ENCODE measurements at regions not wholly inside any gene's neighbourhood (a gene's known extent, or its start where the extent isn't known, plus 50 kb on each side); places are given as distances from the start of the nearest gene placed in this dataset.

DNA sequence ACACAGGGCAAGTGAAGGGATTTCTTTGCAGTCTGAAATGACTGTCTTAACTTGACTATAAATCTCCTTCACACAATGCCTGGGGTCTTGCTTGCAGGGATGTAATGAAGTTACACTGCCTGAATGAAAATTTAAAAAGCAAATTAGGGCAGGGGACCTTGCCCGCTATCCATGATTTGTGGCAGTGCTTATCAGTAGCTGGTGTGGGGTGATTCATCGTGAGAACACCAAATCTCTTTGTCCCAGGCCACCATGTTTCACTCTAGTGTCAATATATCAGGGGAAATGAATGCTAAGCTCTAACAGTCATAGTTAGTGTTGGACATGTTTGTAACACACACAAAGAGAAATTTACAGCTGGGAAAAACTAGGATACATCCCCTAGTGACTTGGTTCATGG lies 713.7 kb upstream of the EPHA7 start:
- no peak for DNase-seq (ENCODE audit: extremely low spot score)
- no peak for TF ChIP-seq CTCF (IDR thresholded peaks at IDR 0.05; ENCODE audit: control extremely low read depth, extremely low read depth, low read depth, missing control alignments)
- CTCF ChIA-PET, result interaction anchor here (1.0 kb wide), 1 partner anchor 33 kb away, joined by 3 read pairs; no protein-coding TSS in a partner anchor
- POLR2A ChIA-PET, result no interaction called here

- ChIA-PET CTCF (no interaction called here), POLR2A (no interaction called here)
- DNase-seq (ENCODE audit: extremely low spot score), result no peak
- no peak for TF ChIP-seq CTCF (IDR thresholded peaks at IDR 0.05; ENCODE audit: control extremely low read depth, extremely low read depth, low read depth, missing control alignments)
Observed at GRCh38 chr6:94131271-94131670, 711.9 kb upstream of the EPHA7 start.

DNA sequence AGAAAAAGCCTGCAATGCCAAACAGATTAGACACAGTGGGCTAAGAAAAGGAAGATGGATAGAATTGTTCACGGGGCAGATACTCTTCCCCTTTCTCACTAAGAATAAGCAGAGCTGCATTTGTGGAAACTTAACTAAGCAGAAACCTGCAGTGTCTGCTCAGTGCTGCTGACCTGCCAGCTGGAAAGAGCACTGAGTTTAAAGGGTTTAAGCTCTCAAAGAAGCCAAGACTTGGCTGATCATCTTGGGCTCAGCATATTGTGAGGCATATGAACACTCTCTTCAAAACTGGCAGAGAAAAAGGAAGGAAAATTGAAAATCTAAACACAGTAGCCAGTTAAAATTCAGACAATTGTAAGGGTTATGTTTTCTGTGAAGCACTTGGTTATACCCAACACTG lies 711.1 kb upstream of the EPHA7 start:
- POLR2A ChIA-PET, result no interaction called here
- DNase-seq (ENCODE audit: extremely low spot score), result no peak
- CTCF ChIA-PET, result interaction anchor here (1.0 kb wide), 1 partner anchor 702 kb away, joined by 3 read pairs; no protein-coding TSS in a partner anchor
- TF ChIP-seq CTCF (IDR thresholded peaks at IDR 0.05; ENCODE audit: control extremely low read depth, extremely low read depth, low read depth, missing control alignments), result no peak

DNA sequence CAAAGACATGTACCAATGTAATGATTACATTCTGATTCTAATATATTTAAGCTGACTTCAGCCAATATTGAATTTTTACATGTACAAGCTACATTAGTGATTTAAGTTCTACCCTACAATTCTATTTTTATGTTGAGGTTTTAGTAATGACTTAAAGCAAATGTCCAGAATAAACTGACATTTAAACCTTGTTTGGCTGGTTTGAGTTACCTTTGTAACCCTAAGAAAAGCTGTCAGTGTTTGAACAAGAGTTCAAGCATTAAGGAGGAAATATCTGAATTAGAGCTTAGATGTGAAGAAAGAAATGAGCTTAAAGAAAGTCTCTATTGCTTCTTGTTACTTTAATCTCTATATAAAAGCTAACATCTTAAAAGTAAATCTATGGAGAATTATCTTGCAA lies 710.6 kb upstream of the EPHA7 start:
- ChIA-PET POLR2A (no interaction called here), CTCF (interaction anchor here (1.0 kb wide), 1 partner anchor 702 kb away, joined by 3 read pairs; no protein-coding TSS in a partner anchor)
- TF ChIP-seq CTCF (IDR thresholded peaks at IDR 0.05; ENCODE audit: control extremely low read depth, extremely low read depth, low read depth, missing control alignments), result no peak
- no peak for DNase-seq (ENCODE audit: extremely low spot score)

GRCh38 chr6:94127716-94128115 lies 708.4 kb upstream of the EPHA7 start:
- CTCF ChIA-PET, result interaction anchor here (2.1 kb wide), 1 partner anchor 11 kb away, joined by 5 read pairs; no protein-coding TSS in a partner anchor
- POLR2A ChIA-PET, result no interaction called here
- no peak for TF ChIP-seq CTCF (IDR thresholded peaks at IDR 0.05; ENCODE audit: control extremely low read depth, extremely low read depth, low read depth, missing control alignments)
- DNase-seq (ENCODE audit: extremely low spot score), result no peak

- CTCF ChIA-PET, result no interaction called here
- POLR2A ChIA-PET, result no interaction called here
- DNase-seq (ENCODE audit: extremely low spot score), result no peak
- TF ChIP-seq CTCF (IDR thresholded peaks at IDR 0.05; ENCODE audit: control extremely low read depth, extremely low read depth, low read depth, missing control alignments), result no peak
Observed at GRCh38 chr6:94124333-94124732, 705.0 kb upstream of the EPHA7 start.

GRCh38 chr6:94121094-94121493 lies 701.7 kb upstream of the EPHA7 start:
- no peak for DNase-seq (ENCODE audit: extremely low spot score)
- POLR2A ChIA-PET, result no interaction called here
- no peak for TF ChIP-seq CTCF (IDR thresholded peaks at IDR 0.05; ENCODE audit: control extremely low read depth, extremely low read depth, low read depth, missing control alignments)
- CTCF ChIA-PET, result no interaction called here

Measured in GM10248 (cell line).